CD4-positive, alpha-beta T cell treated with Interleukin-15 for 1 hour (primary cell): ENCODE measurements at regions not wholly inside any gene's neighbourhood (a gene's known extent, or its start where the extent isn't known, plus 50 kb on each side); places are given as distances from the start of the nearest gene placed in this dataset.

ENCODE experiments used
- DNase-seq: peaks from one replicate; pipeline ENCODE4 v3.0.0-alpha.2; 2020

GRCh38 chr20:63098195-63098810 is 91.5 kb upstream of the BHLHE23 start:
- DNase-seq: peak; percentile 9

- peak; percentile 2 for DNase-seq
Measured at GRCh38 chr20:63097336-63097831, 90.6 kb upstream of the BHLHE23 start.

GRCh38 chr20:63096681-63097335 is 90.0 kb upstream of the BHLHE23 start:
- DNase-seq: peak; percentile 13

GRCh38 chr20:63095718-63096654 is 89.2 kb upstream of the BHLHE23 start:
- peak; percentile 5 for DNase-seq

GRCh38 chr20:63094767-63095499 is 88.2 kb upstream of the BHLHE23 start:
- DNase-seq: peak; percentile 4

- peak; percentile 0 for DNase-seq
Measured at GRCh38 chr20:63093966-63094766, 87.4 kb upstream of the BHLHE23 start.

GRCh38 chr20:63092660-63093215 is 86.0 kb upstream of the BHLHE23 start:
- peak; percentile 1 for DNase-seq

- DNase-seq: peak; percentile 9
Measured at GRCh38 chr20:63091901-63092659, 85.3 kb upstream of the BHLHE23 start.

- peak; percentile 11 for DNase-seq
Measured at GRCh38 chr20:63090682-63091571, 84.2 kb upstream of the BHLHE23 start.

- DNase-seq: no peak
Measured at GRCh38 chr20:63090052-63090451, 83.3 kb upstream of the BHLHE23 start.

- DNase-seq: peak; percentile 8
Measured at GRCh38 chr20:63089051-63089907, 82.5 kb upstream of the BHLHE23 start.

- peak; percentile 14 for DNase-seq
Measured at GRCh38 chr20:63087872-63088680, 81.3 kb upstream of the BHLHE23 start.

GRCh38 chr20:63087236-63087871 is 80.6 kb upstream of the BHLHE23 start:
- peak; percentile 4 for DNase-seq

- DNase-seq: peak; percentile 16
Measured at GRCh38 chr20:63086421-63087235, 79.9 kb upstream of the BHLHE23 start.

- DNase-seq: peak; percentile 9
Measured at GRCh38 chr20:63085151-63085861, 78.5 kb upstream of the BHLHE23 start.

GRCh38 chr20:63084563-63084927 is 77.8 kb upstream of the BHLHE23 start:
- peak; percentile 12 for DNase-seq
